Smooth muscle cell (in vitro differentiated cells): ENCODE measurements at regions not wholly inside any gene's neighbourhood (a gene's known extent, or its start where the extent isn't known, plus 50 kb on each side); places are given as distances from the start of the nearest gene placed in this dataset.
"Not testable (repeated sequence)": the region's sequence is repeated elsewhere in the genome, so short reads cannot be mapped to it uniquely, and the experiment has no call there.

ENCODE experiments used
- DNase-seq: peaks from one replicate; lab custom pipeline; 2025; ENCODE audit not compliant: unreplicated experiment; lab: John Stamatoyannopoulos, UW
- H2AFZ ChIP-seq: fragments of 200-600 bp; sonication (generic); 2 replicates; pipeline ENCODE4 v1.6.0; 2016; ENCODE audit warnings: antibody characterized with exemption, low read depth, mild to moderate bottlenecking
- H3F3A ChIP-seq: fragments of 200-600 bp; sonication (generic); 2 replicates; pipeline ENCODE4 v1.6.0; 2017; ENCODE audit warnings: antibody characterized with exemption, low read depth
- H3K27ac ChIP-seq: fragments of 200-600 bp; sonication (generic); 2 replicates; pipeline ENCODE4 v1.5.1; 2016; ENCODE audit warnings: low read depth, mild to moderate bottlenecking
- H3K27me3 ChIP-seq: fragments of 200-600 bp; sonication (generic); 2 replicates; pipeline ENCODE4 v1.6.1; 2016; ENCODE audit warnings: low read depth, mild to moderate bottlenecking
- H3K36me3 ChIP-seq: fragments of 200-600 bp; sonication (generic); 2 replicates; pipeline ENCODE4 v1.5.1; 2016; ENCODE audit warnings: low read depth
- H3K4me1 ChIP-seq: fragments of 200-600 bp; sonication (generic); 2 replicates; pipeline ENCODE4 v1.5.1; 2016; ENCODE audit warnings: low read depth
- H3K4me2 ChIP-seq: fragments of 200-600 bp; sonication (generic); 2 replicates; pipeline ENCODE4 v1.6.0; 2016; ENCODE audit warnings: mild to moderate bottlenecking
- H3K4me3 ChIP-seq: fragments of 200-600 bp; sonication (generic); 2 replicates; pipeline ENCODE4 v1.5.1; 2016; ENCODE audit warnings: mild to moderate bottlenecking
- H3K79me2 ChIP-seq: fragments of 200-600 bp; sonication (generic); 2 replicates; pipeline ENCODE4 v1.6.0; 2016; ENCODE audit warnings: low read depth, mild to moderate bottlenecking
- H3K9ac ChIP-seq: fragments of 200-600 bp; sonication (generic); 2 replicates; pipeline ENCODE4 v1.6.0; 2016; ENCODE audit warnings: low read depth
- H3K9me3 ChIP-seq: fragments of 200-600 bp; sonication (generic); replicated peaks from 2 replicates; pipeline ENCODE4 v1.5.1; 2016; ENCODE audit warnings: low read depth
- H4K20me1 ChIP-seq: fragments of 200-600 bp; sonication (generic); 2 replicates; pipeline ENCODE4 v1.6.0; 2016; ENCODE audit warnings: low read depth
- WGBS: methylation state at CpG from one replicate; pipeline ENCODE4 v1.1.7; 2016; ENCODE audit warnings: low lambda C conversion rate; 5-methylcytosine and 5-hydroxymethylcytosine counted together

DNA sequence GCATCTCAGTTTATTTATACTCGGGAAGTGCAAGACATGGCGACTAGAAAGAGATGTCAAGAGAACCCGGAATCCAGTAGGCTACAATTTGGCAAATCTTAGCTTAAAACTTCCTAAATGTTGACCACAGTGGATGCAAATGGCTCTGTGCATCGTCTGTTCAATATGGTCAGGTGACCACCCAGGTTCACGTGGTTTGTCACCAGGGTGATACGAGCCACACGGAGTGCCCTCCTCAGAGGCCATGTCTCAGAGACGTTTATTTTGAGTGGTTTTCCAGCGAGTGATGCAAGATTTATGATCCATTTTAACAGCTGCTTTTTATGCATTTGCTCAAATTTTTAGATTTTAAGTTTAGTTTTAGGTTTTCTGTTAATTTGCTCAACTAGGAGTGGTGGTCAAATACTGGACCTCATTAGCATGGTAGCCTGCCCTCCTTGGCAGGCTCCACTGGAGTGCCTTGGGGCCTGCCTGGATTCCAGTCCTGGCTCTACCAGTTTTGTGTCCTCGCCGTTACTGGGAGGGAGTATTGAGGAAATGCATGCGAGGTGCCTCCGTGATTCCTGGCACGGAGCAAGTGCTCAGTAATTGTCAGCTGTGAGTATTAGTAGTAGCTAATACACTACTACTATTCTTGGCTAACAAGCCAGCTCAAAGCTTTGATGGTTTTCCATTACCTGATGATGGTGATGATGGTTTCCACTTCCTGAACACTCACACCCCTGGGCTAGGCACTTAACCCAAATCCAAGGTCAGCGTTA lies 53.9 kb upstream of the APOD start:
- H3K9ac ChIP-seq, H3K27ac ChIP-seq, H3K4me3 ChIP-seq, H3K9me3 ChIP-seq, H3K4me2 ChIP-seq, H4K20me1 ChIP-seq, H3K79me2 ChIP-seq, H3K4me1 ChIP-seq, H3F3A ChIP-seq, H3K36me3 ChIP-seq, DNase-seq, H2AFZ ChIP-seq, H3K27me3 ChIP-seq: not testable (repeated sequence)
- 90% methylated on average over 15 of the region's 15 CpGs for WGBS

DNA sequence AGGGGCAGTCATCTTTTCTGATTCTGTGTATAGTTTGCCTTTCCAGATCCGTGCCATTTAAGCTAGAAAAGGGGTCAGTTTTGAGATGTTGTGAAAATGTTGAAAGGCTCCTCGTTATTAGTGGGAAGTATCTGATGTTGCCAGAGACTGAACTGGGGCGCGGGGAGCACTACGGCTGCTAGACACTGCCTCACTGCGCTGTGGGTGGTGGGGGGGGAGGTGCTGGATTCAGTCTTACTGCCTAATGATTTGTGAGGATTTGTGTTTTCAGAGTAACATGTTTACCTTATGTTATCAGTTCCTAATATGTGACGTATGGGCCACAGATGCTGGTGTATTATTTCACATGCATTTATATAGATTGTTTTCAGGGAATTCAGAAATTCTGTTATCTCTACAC lies 53.3 kb upstream of the APOD start:
- not testable (repeated sequence) for H3K79me2 ChIP-seq, H3K36me3 ChIP-seq, H4K20me1 ChIP-seq, H2AFZ ChIP-seq, H3K4me3 ChIP-seq, H3K4me2 ChIP-seq, H3K9me3 ChIP-seq, H3K27me3 ChIP-seq, H3K9ac ChIP-seq, H3K27ac ChIP-seq, H3K4me1 ChIP-seq, H3F3A ChIP-seq, DNase-seq
- WGBS = 94% methylated on average over 7 of the region's 7 CpGs

DNA sequence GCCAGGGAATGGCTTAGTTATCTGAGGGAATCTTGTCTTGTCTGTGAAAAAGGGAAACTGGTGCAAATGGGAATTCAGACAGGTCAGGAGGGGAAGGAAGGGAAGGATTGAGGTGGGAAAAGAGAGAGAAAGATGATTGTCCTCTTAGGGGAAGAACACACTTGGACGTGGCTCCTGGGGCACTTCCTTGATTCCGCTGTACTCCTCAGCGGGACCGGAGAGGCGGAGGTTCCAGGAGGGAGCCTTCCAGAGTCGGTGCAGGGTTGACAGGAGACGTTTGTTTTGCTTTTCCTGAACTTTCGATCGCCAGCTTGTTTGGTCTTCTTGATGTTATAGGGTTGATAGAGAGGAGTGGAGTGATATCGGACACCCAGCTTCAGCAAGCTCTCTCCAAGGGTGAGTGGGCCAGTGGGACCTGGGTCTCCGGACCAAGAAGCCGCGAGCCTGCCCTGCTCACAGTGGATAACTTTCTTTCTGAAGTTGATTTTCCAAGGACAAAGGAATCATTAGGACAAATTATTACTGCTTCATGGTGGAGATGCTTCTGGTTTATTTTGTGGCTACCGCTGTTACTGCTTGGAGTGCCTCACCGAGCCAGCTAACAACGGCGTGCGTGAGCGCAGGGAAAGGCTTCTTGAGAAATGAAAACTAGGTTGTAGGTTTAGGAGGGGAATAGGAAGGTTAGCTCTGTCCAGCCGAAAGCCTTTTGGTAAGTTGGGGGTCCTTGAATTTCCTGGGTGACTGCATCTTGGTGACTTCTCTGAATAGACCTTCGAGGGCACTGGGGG lies 52.4 kb upstream of the APOD start:
- not testable (repeated sequence) for H4K20me1 ChIP-seq, H3K4me1 ChIP-seq, H3K9me3 ChIP-seq, H2AFZ ChIP-seq, H3K36me3 ChIP-seq, H3K79me2 ChIP-seq, H3F3A ChIP-seq, H3K9ac ChIP-seq, H3K27ac ChIP-seq, H3K27me3 ChIP-seq, DNase-seq
- peak overlapping the region; percentile 81 for H3K4me2 ChIP-seq
- H3K4me3 ChIP-seq = peak overlapping the region; percentile 35
- 60% methylated on average over 15 of the region's 21 CpGs for WGBS

DNA sequence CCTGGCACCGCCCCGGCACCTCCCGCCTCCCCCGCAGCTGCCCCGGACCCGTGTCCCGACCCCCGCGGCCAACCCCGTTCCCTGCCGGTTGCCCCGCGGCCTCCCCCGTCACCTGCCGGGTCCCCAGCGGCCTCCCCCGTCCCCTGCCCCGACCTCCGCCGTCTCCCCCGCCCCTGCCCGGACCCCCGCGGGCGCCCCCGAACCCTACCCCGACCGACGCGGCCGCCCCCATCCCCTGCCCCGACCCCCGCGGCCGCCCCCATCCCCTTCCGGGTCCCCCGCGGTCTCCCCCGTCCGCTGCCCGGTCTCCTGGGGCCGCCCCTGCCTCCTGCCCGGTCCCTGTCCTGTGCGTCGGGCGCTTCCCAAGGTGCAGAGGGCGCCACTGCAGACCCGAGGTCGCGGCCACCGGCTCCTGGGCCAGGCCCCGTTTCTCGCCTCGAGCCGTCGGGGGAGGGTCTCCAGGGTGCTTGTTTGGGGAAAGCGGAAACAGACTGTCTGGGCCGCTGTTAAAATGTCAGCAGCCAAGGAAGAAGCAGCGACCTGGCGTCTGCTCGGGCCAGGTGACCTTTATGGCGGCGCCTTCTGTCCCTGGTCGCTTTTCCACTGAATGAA lies 51.6 kb upstream of the APOD start:
- not testable (repeated sequence) for H3K79me2 ChIP-seq, H3K27me3 ChIP-seq, H4K20me1 ChIP-seq, H3K4me1 ChIP-seq, H3K9ac ChIP-seq, H3K27ac ChIP-seq, H3K36me3 ChIP-seq, H3K9me3 ChIP-seq, H2AFZ ChIP-seq, H3F3A ChIP-seq, H3K4me2 ChIP-seq, DNase-seq
- 25% methylated on average over 2 of the region's 64 CpGs for WGBS
- H3K4me3 ChIP-seq = peak overlapping the region; percentile 35

DNA sequence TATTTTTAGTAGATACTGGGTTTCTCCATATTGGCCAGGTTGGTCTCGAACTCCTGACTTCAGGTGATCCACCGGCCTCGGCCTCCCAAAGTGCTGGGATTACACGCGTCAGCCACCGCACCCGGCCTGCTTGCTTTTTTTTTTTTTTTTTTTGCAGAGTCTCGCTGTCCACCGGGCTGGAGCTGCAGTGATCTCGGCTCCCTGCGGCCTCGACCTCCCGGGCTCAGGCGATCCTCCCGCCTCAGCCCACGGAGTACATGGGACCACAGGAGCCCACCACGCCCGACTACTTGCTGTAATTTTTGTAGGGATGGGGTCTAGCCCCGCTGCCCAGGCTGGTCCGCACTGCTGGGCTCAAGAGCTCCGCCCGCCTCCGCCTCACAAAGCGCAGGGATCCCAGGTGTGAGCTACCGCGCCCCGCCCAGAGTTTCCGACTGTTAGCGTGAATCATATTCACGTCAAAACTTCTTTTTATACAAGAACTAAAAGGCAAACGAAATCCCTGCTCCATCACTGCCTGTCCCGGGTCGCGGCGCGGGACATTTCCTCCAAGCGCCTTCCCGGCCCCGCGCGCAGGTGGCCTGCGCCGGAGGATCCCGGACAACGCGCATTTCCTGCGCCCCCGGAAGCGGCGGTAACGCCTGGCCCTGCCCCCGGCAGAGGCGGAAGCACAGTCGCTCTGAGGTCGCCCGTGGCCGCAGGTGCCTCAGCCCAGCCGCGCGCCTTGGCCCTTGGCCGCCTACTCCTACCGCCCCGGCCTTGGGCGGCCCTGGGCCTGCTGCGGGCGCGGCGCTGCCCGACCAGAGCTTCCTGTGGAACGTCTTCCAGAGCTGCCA lies 50.9 kb upstream of the APOD start:
- peak overlapping the region; percentile 56 for H3K4me3 ChIP-seq
- DNase-seq, H3F3A ChIP-seq, H3K27ac ChIP-seq, H3K9me3 ChIP-seq, H3K27me3 ChIP-seq, H4K20me1 ChIP-seq, H3K36me3 ChIP-seq, H3K9ac ChIP-seq, H3K4me1 ChIP-seq, H3K79me2 ChIP-seq: not testable (repeated sequence)
- WGBS = under 1% methylated on average over 25 of the region's 70 CpGs
- peak overlapping the region; percentile 82 for H3K4me2 ChIP-seq
- H2AFZ ChIP-seq = peak overlapping the region; percentile 80
